GM23248 (cell line): ENCODE measurements at regions not wholly inside any gene's neighbourhood (a gene's known extent, or its start where the extent isn't known, plus 50 kb on each side); places are given as distances from the start of the nearest gene placed in this dataset.

Experiments
- EZH2 ChIP-seq: fragments of 200-600 bp; sonication (generic); IDR thresholded peaks from 2 replicates; pipeline ENCODE4 v1.6.1; 2018; ENCODE audit warnings: antibody characterized with exemption, mild to moderate bottlenecking; ENCODE audit not compliant: insufficient read depth, poor library complexity, severe bottlenecking
- EZH2phosphoT487 ChIP-seq: fragments of 200-600 bp; sonication (generic); IDR thresholded peaks from 2 replicates; pipeline ENCODE4 v1.6.1; 2018; ENCODE audit warnings: antibody characterized with exemption, moderate library complexity, mild to moderate bottlenecking, low read depth; ENCODE audit not compliant: insufficient read depth

DNA sequence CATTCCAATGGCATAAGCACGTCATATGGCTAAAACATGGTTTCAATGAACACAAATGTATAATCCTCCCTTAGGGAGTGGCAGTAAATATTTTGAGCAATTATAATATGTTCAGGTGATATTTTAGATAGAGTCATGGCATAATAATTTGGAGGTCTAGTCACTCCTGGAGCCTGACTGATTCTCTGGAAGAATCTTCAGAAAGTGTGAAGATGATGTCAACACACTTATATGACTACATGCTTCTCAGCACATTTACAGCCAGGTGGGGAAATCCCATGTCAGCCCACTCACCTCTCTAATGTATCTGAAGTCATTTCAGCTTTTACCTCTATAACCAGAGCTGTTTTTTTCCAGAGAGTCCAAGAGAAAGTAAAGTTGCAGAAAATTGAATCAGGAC is 474.8 kb downstream of the SHISA9 start:
- TF ChIP-seq EZH2 (no peak), EZH2phosphoT487 (no peak)
